ENCODE measurements at regions not wholly inside any gene's neighbourhood (a gene's known extent, or its start where the extent isn't known, plus 50 kb on each side); places are given as distances from the start of the nearest gene placed in this dataset.

DNA sequence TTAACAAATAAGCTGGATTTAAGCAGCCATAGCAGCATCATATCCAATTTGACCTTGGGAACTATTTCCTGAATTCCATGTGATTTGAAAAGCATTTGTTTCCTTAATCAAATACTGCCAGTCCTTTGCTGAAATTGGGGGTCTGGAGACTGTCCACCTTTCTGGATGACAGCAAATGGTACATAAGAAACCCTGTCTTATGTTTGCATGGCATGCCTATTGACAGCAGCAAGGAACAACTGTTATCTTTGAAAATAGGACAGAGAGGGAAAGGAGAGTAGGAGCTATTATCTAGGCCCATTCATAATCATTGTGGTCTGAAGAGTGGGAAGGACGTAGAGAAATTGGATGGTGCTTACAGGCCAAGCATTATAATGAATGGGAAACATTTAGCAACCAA, 129.2 kb upstream of the CTNNA2 start:
- no peaks in the 10 kb centered on the region for H3K9me3 ChIP-seq
- TF ChIP-seq, protein P1, sequence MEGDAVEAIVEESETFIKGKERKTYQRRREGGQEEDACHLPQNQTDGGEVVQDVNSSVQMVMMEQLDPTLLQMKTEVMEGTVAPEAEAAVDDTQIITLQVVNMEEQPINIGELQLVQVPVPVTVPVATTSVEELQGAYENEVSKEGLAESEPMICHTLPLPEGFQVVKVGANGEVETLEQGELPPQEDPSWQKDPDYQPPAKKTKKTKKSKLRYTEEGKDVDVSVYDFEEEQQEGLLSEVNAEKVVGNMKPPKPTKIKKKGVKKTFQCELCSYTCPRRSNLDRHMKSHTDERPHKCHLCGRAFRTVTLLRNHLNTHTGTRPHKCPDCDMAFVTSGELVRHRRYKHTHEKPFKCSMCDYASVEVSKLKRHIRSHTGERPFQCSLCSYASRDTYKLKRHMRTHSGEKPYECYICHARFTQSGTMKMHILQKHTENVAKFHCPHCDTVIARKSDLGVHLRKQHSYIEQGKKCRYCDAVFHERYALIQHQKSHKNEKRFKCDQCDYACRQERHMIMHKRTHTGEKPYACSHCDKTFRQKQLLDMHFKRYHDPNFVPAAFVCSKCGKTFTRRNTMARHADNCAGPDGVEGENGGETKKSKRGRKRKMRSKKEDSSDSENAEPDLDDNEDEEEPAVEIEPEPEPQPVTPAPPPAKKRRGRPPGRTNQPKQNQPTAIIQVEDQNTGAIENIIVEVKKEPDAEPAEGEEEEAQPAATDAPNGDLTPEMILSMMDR (IDR thresholded peaks at IDR 0.05) = no peak
- H3K27ac ChIP-seq = no peak overlapping the region
- DNase-seq (no peak), ATAC-seq (no peak)
- H3K4me1 ChIP-seq = no peaks in the 10 kb centered on the region
- H3K36me3 ChIP-seq = no peaks in the 10 kb centered on the region
- intact Hi-C loops (cut with DNase I) = no loop called here
- no peak overlapping the region for H3K4me3 ChIP-seq
- H3K27me3 ChIP-seq (ENCODE audit: low read depth) = no peaks in the 10 kb centered on the region

DNA sequence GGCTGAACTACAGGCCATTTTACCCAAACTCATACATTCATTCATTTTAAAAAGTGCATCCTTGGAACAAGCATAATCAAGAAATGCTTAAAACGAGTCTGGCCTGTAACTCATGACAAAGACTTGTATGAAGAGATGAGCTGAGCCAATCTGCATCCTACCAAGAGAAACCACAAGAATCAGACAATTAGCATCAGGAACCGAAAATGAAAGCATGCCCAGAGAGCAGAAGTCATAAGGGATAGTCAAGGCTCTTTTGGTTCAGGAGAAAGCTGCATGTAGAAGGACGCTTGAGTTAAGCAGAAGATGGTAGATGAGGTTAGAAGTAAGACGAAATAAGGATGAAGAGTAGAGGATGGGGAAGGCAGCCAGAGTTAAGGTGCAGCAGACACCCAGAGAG, 137.0 kb upstream of the CTNNA2 start:
- intact Hi-C loops (cut with DNase I) = no loop called here
- H3K4me1 ChIP-seq = no peaks in the 10 kb centered on the region
- TF ChIP-seq, protein P1 (IDR thresholded peaks at IDR 0.05) = no peak
- H3K9me3 ChIP-seq = no peaks in the 10 kb centered on the region
- H3K4me3 ChIP-seq = no peak overlapping the region
- ATAC-seq (no peak), DNase-seq (no peak)
- H3K27me3 ChIP-seq (ENCODE audit: low read depth) = no peaks in the 10 kb centered on the region
- no peaks in the 10 kb centered on the region for H3K36me3 ChIP-seq
- no peak overlapping the region for H3K27ac ChIP-seq

DNA sequence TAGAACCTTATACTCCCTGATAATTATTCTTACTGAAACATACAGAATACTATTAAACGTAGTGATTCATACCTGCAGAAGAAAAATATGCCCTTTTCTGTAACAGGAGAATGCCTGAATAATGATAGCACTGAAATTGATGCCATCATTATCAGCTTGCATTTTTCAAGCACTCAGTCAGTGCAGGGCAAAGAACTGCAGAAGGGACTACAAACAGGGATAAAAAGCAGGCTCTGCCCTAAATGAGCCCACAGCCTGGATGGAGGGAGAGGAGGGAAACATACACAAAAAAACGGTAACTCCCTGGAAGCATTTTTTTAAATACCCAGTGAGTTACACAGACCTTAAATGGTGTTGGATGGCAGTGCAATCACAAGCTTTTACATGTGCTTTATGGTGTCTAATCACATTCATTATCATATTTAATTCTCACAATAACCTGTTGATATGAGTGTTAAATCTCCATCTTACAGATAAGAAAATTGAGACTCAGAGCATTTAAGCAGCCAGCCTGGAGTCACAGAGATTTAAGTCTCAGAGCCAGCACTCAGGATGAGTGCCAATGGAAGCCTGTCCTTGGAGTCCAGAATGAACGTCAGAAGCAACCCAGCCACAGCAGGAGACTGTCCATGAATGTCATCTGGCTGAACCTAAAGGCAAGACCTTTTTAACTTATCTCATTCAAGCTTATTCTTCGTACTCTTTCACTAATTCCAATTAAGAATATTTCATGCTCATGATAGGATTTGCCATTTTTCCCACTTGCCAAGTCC, 139.3 kb upstream of the CTNNA2 start:
- Histone ChIP-seq H3K4me3 (no peak overlapping the region), H3K36me3 (no peaks in the 10 kb centered on the region), H3K4me1 (no peaks in the 10 kb centered on the region), H3K27me3 (ENCODE audit: low read depth) (no peaks in the 10 kb centered on the region), H3K9me3 (no peaks in the 10 kb centered on the region), H3K27ac (no peak overlapping the region)
- DNase-seq = no peak
- ATAC-seq = no peak
- TF ChIP-seq, protein P1 (IDR thresholded peaks at IDR 0.05) = no peak
- intact Hi-C loops (cut with DNase I) = no loop called here

DNA sequence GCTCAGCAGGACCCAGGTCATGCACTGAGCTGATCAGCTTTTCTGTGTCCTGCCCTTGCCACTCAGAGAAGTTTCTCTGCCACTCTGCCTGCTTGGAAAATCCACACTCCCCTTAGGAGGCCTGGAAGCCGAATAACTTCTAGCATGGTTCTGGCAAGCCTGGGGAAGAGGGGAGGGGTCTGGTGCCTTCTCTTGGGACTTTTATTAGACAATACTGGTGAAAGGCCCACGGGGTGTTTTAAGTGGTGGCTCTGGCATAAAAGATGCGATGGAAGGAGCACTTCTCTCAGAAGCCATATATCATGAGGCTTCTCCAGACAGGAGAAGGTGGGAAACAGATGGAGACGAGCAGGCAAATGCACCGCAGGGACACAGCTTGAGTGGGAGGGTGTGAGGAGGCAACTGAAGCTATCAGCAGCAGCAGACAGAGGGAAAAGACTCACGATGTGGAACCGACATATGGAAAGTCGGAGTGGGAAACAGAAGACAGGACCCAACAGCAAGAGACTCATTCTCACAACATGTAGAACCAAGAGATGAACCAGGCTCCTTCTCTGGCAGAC, 141.8 kb upstream of the CTNNA2 start:
- Histone ChIP-seq H3K4me3 (no peak overlapping the region), H3K4me1 (no peaks in the 10 kb centered on the region), H3K27me3 (ENCODE audit: low read depth) (no peaks in the 10 kb centered on the region), H3K36me3 (no peaks in the 10 kb centered on the region), H3K9me3 (no peaks in the 10 kb centered on the region), H3K27ac (no peak overlapping the region)
- TF ChIP-seq, protein P1 (IDR thresholded peaks at IDR 0.05) = no peak
- intact Hi-C loops (cut with DNase I) = no loop called here
- ATAC-seq (no peak), DNase-seq (no peak)

DNA sequence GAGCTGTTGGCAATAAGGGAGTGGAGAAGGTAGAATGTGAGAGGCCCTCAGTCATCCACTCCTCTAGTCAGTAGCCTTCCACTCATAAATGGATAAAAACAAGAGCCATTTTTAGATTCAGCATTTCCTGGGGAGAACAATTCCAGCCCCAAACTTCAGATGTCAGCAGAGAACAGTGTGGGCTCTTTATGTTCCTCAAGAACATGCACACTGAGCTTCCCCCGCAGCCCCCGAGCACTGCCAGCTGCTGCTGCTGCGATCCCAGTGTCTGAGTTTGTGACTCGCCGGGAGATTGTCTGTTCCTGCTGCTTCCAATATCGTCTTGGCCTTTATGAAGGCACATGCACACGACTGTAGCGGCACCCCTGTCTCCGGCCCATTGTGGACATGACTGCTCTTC, 143.7 kb upstream of the CTNNA2 start:
- no peaks in the 10 kb centered on the region for H3K27me3 ChIP-seq (ENCODE audit: low read depth)
- DNase-seq = no peak
- intact Hi-C loops (cut with DNase I) = no loop called here

More for the DNA sequence above, 143.7 kb upstream of the CTNNA2 start:
- ATAC-seq = no peak
- TF ChIP-seq, protein P1 (IDR thresholded peaks at IDR 0.05) = no peak
- H3K27ac ChIP-seq = no peak overlapping the region
- no peaks in the 10 kb centered on the region for H3K4me1 ChIP-seq
- no peak overlapping the region for H3K4me3 ChIP-seq
- H3K9me3 ChIP-seq = no peaks in the 10 kb centered on the region
- no peaks in the 10 kb centered on the region for H3K36me3 ChIP-seq
